Cardiac septum (tissue), 1 donor: ENCODE measurements at regions not wholly inside any gene's neighbourhood (a gene's known extent, or its start where the extent isn't known, plus 50 kb on each side); places are given as distances from the start of the nearest gene placed in this dataset.
"Not testable (repeated sequence)": the region's sequence is repeated elsewhere in the genome, so short reads cannot be mapped to it uniquely, and the experiment has no call there.

ENCODE experiments used
- DNase-seq: peaks from one replicate; pipeline ENCODE4 v3.0.0-alpha.2; 2020; ENCODE audit warnings: low spot score
- intact Hi-C: fragments of 100-400 bp; cut with DNase I; formaldehyde crosslinking; loops from one replicate; pipeline ENCODE4 v1.14.0; 2022
- donor health status: DM: no; HTN: no; CAD: no.

DNA sequence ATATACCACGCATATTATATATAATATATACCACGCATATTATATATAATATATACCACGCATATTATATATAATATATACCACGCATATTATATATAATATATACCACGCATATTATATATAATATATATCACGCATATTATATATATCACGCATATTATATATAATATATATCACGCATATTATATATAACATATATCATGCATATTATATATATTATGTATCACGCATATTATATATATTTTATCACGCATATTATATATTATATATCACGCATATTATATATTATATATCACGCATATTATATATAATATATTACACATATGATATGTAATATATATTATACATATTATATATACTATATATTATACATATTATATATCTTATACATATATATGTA lies 1283.0 kb downstream of the EFNA5 start:
- DNase-seq, intact Hi-C loops: not testable (repeated sequence)

DNA sequence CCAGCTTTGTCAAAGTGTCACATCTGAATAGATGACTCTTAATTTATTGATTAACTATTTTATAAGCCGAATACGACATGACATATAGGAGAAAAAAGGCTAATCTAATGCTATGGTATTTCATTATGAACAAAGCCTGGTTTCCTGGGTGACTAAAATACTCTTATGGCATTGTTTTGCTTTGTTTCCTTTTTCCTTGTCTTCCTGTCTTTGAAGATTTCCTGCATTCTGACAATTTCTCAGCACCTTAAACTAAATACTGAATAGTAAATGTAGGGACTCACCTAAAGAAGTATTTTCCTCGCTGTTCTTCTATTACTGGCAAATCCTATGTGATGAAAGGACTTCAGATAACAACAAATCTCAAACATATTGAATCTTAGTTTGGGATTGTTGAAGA lies 1284.5 kb downstream of the EFNA5 start:
- intact Hi-C loops, result no loop called here
- DNase-seq, result no peak

DNA sequence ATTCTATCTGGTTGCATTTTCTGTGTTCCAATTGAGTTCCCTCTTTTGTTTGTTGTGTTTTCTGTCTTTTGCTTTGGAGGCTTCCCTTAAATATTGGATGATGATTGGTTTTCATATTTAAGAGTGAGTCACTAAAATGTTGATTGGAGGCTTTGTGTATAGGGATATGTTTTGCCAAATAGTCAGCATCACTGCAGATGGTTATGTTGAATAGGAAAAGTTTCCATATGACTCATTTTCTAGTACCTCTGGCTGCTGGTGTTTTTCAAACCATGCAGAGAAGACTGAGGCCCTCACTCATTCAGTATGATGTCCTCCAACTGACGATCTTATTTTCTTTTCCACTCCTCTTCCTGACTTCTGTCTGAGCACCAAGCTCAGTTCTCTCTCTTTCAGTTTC lies 1290.0 kb downstream of the EFNA5 start:
- intact Hi-C loops, result no loop called here
- DNase-seq, result no peak

GRCh38 chr5:106376522-106376921 lies 1294.2 kb downstream of the EFNA5 start:
- intact Hi-C loops, result no loop called here
- DNase-seq, result no peak

DNA sequence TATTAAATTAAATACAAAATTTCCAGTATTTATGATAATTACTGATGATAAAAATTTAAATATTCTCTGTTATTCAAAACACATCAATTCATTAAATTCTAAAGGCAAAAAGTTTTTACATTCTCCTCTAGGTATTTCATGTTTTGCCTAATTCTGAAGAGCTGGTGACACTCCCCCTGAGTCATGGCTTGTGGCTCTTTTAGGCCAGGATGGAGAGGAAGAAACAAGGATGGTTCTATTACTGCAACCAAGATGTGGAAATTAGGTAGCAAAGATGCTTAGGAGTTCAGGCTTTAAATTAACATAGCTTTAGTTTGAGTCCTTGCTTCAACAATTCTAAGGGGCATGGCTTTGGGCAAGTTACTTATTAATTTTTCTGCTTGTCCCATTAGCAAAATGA lies 1295.8 kb downstream of the EFNA5 start:
- no peak for DNase-seq
- intact Hi-C loops, result no loop called here

DNA sequence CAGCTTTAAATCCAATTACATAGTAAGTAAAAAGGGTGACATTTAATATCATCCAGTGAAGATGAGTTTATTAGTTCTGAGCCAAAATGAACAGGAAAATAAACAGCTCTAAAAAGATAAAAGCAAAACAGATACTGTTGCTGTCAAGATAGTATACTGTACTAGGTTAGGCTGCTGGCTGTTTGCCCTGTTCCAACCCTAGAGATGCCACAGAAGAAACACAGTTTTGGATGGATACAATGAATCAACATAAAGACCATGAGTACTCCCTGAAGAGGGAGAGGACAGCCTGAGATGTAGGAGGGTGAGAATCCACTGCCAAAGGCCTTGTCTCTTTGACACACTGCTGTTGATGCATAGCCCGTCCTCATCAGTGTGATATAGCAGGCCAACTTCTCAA lies 1302.7 kb downstream of the EFNA5 start:
- intact Hi-C loops, result no loop called here
- no peak for DNase-seq

DNA sequence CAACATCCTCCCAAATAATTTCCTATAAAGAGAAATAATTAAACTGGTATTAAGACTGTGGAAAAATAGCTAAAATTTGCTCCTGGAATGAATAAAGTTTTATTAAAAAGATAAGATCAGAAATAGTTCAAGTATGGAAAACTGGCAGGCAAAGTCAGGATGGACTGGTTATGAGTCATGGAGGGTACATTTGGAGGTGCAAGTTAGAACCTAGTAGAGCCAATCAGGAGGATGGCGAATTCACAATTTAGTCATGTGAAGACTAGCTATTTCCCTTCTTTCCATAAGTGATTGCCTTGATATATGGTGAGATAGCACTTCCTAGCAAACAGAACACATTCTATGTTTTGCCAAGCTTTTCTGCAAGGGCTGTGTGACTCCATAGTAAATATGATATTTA lies 1303.5 kb downstream of the EFNA5 start:
- intact Hi-C loops, result no loop called here
- DNase-seq, result no peak

DNA sequence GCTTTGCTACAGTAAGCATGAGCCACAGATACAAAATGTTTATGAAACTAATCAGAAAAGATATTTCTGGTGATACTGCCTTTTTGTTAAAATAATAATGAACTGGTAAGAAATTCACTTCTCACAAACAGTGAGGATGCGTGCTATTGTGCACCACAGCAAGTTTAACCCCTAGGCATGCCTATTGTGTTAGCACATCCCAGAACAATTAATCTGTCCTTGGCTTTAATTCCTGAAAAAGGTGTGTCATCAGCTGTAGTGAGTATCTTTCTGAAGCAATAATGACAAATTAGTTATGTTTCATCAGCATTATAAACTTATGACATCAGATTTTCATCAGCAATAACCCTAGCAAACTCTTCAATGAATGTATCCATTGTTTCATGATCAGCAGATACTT lies 1307.2 kb downstream of the EFNA5 start:
- intact Hi-C loops, result no loop called here
- DNase-seq, result no peak

- intact Hi-C loops, result no loop called here
- DNase-seq, result no peak
Observed at GRCh38 chr5:106361905-106362304, 1308.8 kb downstream of the EFNA5 start.

- DNase-seq, result no peak
- intact Hi-C loops, result no loop called here
Observed at GRCh38 chr5:106331415-106331814, 1339.3 kb downstream of the EFNA5 start.

- DNase-seq, result no peak
- intact Hi-C loops, result no loop called here
Observed at GRCh38 chr5:106324356-106324755, 1346.4 kb downstream of the EFNA5 start.

DNA sequence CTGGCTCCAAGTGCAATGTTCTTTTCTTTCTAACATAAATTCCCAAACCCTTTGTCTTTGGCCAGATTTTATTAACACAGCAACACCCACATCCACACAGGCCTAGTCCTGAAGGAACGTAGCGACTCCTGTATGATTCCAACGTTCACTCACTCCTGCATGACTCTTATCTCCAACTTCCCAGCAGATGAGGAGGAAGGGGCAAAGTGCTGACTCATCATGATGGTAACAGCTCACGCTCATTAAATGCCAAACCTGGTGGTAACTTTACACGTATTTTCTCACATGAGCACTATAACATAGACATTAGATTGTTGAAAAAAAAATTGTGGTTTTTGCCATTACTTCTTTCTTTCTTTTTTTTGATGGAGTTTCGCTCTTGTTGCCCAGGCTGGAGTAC lies 1349.5 kb downstream of the EFNA5 start:
- no peak for DNase-seq
- intact Hi-C loops, result no loop called here

DNA sequence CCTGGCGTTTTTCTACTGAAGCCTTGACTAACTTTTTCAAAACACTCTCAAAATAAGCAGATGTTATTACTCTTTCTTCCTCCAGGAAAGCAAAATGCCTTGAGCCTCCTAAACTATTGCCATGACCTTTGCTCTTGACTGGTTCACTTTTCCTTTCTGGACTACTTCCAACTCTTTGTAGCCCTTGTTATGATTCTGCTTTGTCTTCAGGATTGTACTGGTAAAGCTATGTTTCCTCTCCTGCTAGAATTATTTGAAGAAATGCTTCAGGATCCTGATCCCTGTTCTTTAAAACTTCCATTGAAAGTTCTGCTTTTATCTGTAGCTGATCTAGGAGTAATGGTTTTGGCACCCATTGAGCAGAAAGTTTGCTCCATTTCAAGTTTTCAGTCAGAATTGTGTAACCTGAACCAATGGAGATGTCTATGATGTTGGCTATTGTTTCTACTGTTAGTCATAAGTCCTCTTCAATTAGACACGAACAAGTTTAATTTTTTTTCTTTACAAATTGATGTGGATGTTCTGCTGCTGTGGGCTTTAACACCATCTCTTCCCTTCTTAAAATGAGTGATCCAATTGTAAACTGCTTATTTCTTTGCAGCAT lies 1356.4 kb downstream of the EFNA5 start:
- DNase-seq, result no peak
- intact Hi-C loops, result no loop called here

- no peak for DNase-seq
- intact Hi-C loops, result no loop called here
Observed at GRCh38 chr5:106312360-106312759, 1358.4 kb downstream of the EFNA5 start.

DNA sequence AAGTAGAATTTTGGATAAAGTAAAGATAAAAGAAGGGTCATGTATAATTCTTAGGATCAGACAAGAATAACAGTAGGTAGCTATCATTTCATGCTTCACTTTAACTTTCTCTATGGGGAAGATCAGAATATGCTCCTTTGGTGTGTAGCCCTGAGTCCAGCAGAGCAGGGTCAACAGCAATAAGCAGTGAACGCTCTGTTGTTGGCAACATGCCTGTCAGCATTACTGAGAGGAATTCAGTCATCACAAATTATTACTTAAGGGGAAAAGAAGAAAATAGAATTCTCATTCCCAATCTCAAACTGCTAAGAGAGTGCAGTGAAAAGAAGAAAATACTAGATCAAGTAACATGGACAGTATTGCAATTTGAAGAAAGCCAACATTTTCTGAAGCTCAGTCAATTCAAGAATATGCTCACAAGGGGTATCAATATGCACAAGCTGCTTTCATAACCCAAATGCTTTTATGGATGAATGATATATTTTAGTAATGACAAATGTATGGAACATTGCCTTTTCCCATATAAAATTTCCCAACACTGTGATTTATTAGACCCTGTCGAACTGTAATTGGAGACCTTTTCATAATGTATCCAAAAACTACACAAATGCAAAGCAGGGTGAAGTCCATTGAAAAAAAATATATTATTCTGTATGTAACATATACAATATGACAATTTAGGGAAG lies 1359.4 kb downstream of the EFNA5 start:
- no peak for DNase-seq
- intact Hi-C loops, result no loop called here

GRCh38 chr5:106307265-106307664 lies 1363.5 kb downstream of the EFNA5 start:
- intact Hi-C loops, result no loop called here
- DNase-seq, result no peak

DNA sequence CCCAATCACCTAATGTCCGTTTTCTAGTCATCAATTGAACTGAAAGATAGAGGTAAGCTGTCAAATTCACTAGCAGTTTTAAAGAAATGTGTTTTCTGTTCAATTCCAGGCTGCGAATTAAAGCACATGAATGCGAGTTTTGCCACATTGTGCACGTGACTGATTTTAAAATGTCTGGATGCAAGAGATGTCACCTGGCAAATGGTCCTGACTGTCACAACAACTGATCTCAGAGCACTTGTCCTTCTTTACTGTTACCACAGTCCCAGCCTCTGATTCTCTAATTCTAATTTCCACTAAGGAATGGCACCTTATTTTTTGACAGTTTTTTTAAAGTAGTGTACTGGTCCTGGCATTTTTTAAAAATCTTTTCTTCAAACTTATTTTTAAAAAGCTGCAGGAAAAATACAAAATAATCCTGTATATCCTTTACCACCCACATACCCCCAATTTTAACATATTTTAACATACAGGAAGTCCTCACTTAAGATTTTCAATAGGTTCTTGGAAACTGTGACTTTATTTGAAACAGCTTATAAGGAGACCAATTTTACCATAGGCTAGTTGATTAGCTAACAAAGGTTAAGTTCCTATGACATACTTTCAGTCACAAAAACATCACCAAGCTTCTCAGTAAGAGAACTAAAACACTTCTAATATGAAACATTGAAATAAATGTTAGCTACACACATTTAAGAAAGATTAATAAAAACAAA lies 1364.3 kb downstream of the EFNA5 start:
- DNase-seq, result no peak
- intact Hi-C loops, result no loop called here

- DNase-seq, result no peak
- intact Hi-C loops, result no loop called here
Observed at GRCh38 chr5:106303911-106304310, 1366.8 kb downstream of the EFNA5 start.

DNA sequence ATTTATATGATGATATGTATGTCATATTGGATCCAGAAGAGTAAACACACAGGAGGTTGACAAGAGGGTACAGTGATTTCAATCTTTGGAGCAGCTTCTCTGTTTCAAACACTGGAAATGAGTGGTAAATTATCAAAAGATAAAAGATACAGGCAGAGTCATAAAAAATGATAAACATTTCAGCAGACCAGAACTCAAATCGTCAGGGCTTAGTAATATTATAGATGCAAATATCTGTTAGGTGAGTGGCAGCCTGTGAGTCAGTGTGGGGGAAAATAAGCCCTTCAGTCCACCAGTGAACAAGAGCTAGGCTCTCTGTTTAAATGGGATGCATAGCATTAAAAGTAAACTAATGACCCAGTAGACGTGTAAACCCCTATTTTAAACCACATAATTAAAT lies 1378.1 kb downstream of the EFNA5 start:
- DNase-seq, result no peak
- intact Hi-C loops, result no loop called here

DNA sequence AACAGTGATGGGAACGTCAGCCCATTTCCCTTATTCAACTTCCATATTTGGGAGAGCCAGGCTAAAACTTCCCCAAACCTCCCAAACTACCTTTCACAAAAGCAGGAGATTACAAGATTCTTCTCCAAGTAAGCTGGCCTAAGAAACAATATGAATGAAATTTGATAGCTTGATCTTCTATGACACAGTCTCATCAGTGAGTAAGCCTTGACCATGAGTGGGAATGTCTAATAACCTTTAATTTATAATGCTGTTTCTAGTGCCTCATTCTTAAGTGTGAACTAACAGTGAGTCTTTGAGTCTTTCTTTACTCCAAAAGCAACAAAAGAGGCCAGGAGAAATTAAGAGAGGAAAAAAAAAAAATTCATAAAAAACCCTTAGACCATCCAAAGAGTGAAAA lies 1379.9 kb downstream of the EFNA5 start:
- DNase-seq, result no peak
- intact Hi-C loops, result no loop called here

- intact Hi-C loops, result no loop called here
- no peak for DNase-seq
Observed at GRCh38 chr5:106288979-106289378, 1381.8 kb downstream of the EFNA5 start.
